ENCODE measurements at regions not wholly inside any gene's neighbourhood (a gene's known extent, or its start where the extent isn't known, plus 50 kb on each side); places are given as distances from the start of the nearest gene placed in this dataset.
"Not testable (repeated sequence)": the region's sequence is repeated elsewhere in the genome, so short reads cannot be mapped to it uniquely, and the experiment has no call there.

DNA sequence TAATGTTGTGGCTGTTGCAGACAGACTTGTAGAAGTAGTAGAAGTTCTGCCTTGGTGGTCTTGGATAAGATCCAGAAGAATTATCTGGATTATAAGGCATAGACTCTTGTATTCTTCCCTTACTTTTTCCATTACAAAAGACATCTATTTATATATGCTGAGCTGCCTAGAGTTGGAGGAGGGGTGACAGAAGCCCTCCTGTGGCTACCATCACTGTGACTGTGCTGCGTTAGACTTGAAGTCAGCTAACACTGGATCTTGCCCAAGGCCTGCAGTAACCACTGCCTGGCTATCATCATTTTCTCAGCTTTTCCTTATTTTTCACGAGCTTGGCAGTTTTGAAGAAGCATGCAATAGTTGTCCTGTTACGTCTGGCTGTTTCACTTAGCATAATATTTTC, 684.8 kb upstream of the BCHE start:
- no peak for DNase-seq (ENCODE audit: low read depth)
- in situ Hi-C loops (cut with HindIII; ENCODE audit: low pct_unique_long_range_greater_than_20kb, low sequenced_read_pairs) = no loop called here

DNA sequence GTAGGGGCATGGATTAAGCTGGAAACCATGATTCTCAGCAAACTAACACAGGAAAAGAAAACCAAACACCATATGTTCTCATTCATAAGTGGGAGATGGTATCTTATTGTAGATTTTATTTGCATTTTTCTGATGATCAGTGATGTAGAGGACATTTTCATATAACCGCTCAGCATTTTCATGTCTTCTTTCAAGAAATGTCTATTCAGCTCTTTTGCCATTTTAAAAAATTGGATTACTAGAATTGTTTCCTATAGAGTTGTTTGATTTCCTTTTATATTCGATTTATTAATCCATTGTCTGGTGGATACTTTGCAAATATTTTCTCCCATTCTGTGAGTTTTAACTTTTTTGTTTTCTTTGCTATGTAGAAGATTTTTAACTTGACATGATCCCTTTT, 682.2 kb upstream of the BCHE start:
- DNase-seq (ENCODE audit: low read depth) = no peak
- in situ Hi-C loops (cut with HindIII; ENCODE audit: low pct_unique_long_range_greater_than_20kb, low sequenced_read_pairs) = no loop called here

DNA sequence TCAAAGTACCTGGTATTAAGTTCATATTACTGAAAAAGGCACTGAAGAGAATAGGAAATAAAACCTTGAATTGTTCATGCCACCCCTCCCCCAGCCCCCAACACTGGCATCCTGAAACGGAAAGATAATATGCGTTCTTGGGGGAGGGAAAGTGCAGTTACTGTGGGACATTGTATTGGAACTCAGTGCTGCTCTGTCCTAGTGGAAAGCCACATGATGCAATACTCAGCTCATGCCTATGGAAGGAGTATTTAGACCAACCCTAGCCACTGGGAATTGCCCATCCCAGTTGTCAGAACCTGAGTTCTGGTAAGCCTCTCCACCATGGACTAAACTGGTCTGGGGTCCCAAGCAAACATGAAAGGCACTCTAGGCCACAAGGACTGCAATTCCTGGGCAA, 680.8 kb upstream of the BCHE start:
- in situ Hi-C loops (cut with HindIII; ENCODE audit: low pct_unique_long_range_greater_than_20kb, low sequenced_read_pairs) = no loop called here
- no peak for DNase-seq (ENCODE audit: low read depth)

DNA sequence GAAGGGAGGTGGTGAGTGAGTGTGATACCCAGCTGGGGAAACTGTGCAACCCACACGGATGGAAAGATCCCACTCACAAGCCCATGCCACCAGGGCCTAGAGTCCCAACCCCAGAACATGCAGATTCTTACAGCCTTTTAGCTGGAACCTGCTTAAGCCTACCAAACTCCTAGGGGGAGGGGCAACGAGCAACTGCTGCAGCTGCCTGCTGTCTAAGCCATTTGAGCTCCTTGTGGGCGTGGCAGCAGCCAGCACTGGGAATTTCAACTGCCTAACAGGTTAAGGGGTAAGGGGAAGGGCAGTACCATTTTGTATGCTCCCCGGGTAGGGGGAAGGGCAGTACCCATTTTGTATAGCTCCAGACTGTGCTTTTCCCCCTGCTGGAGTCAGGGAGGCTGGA, 673.2 kb upstream of the BCHE start:
- in situ Hi-C loops (cut with HindIII; ENCODE audit: low pct_unique_long_range_greater_than_20kb, low sequenced_read_pairs) = no loop called here
- DNase-seq (ENCODE audit: low read depth) = no peak

DNA sequence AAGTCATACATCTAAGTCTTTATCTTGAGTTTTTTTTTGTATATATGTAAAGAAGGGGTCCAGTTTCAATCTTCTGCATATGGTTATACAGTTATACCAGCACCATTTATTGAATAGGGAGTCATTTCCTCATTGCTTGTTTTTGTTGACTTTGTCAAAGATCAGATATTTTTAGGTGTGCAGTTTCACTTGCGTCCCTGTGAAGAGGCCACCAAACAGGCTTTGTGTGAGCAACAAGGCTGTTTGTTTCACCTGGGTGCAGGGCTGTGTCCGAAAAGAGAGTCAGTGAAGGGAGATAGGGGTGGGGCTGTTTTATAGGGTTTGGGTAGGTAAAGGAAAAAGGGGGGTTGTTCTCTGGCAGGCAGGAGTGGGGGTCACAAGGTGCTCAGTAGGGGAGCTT, 663.2 kb upstream of the BCHE start:
- in situ Hi-C loops (cut with HindIII; ENCODE audit: low pct_unique_long_range_greater_than_20kb, low sequenced_read_pairs); DNase-seq (ENCODE audit: low read depth): not testable (repeated sequence)

DNA sequence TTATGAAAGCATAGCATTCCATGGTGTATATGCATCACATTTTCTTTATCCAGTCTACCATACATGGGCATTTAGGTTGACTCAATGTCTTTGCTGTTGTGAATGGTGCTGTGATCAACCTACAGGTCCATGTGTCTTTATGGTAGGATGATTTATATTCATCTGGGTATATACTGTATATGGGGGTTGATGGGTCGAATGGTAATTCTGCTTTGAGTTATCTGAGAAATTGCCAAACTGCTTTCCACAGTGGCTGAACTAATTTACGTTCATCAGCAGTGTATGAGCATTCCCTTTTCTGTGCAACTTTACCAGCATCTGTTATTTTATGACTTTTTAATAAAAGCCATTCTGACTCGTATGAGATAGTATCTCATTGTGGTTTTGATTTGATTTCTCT, 662.4 kb upstream of the BCHE start:
- DNase-seq (ENCODE audit: low read depth) = no peak
- in situ Hi-C loops (cut with HindIII; ENCODE audit: low pct_unique_long_range_greater_than_20kb, low sequenced_read_pairs) = no loop called here

DNA sequence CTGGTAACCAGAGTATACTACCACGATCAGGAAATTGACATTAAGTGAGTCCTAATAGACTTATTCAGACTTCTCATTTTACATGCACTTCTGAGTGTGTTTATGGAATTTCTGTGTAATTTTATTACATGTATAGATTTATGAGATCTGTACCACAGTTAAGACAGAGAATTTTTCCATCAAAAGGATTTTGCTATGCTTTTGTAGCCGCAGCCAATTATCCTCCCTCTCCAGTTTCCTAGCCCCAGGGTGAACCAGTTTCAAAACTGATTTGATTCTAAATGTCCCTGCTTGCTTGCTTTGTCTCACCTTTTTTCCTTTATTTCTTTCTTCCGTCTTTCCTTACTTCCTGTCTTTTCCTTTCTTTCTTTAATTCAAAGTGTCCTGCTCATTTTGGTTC, 661.2 kb upstream of the BCHE start:
- DNase-seq (ENCODE audit: low read depth) = no peak
- in situ Hi-C loops (cut with HindIII; ENCODE audit: low pct_unique_long_range_greater_than_20kb, low sequenced_read_pairs) = no loop called here

DNA sequence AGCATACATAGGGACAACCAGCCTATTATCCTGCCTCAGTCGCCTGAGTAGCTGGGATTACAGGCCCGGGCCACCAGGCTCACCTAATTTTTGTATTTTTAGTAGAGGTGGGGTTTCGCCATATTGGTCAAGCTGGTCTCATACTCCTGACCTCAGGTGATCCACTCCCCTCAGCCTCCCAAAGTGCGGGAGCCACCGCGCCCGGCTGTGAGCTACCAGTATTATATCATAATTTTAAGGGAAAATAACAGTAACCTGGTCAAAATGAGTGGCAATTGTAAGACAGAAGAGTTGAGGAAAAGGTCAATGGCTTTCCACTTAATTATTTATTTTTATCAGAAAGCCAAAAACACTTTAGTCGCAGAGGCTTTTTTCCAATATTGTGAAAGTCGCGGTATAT, 652.6 kb upstream of the BCHE start:
- DNase-seq (ENCODE audit: low read depth) = no peak
- in situ Hi-C loops (cut with HindIII; ENCODE audit: low pct_unique_long_range_greater_than_20kb, low sequenced_read_pairs) = no loop called here

DNA sequence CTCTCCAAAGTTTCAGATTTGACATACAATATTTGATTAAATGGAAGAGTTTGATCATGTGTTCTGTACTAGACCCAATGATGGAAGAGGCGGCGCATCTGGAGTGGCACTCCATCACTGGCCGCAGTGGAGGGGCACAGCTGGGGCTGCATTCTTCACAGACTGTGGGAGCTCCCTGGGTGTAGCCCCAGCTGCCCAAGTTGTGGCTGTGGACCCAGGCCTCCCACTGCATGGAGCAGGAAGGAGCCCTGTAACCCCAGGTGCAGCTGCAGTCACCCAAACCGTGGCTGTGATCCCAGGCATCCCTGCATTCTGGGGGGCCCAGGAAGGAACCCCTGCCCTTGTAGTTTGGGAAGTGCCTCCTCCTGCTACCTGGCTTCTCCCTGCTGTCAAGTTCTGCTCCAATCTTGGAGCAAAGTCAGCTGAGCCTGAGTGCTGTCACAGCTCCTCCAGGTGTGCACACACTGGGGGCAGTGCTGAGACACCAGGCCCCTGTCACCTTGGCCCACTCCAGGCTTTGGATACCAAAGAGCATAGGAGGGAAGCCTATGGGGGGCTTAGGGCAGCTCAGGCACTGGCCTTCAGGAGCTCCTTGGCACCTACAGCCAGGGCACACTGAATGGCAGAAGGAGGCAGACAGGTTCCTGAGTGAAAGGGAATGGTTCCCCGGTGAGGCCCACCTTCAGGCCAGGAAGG, 651.9 kb upstream of the BCHE start:
- DNase-seq (ENCODE audit: low read depth) = no peak
- in situ Hi-C loops (cut with HindIII; ENCODE audit: low pct_unique_long_range_greater_than_20kb, low sequenced_read_pairs) = no loop called here

DNA sequence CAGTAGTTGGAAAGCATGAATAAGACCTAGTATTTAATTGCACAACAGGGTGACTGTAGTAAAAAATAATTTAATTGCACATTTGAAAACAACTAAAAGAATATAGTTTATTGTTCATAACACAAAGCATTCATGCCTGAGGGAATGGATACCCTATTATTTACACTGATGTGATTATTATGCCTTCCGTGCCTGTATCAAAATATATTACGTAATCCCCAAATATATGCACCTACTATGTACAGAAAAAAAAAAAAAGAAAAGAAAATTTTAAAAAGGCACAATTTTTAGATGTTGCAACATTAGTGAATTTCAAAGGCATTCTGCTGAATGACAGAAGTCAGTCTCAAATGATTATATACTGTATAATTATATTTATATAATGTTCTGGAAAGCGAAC, 647.2 kb upstream of the BCHE start:
- DNase-seq (ENCODE audit: low read depth) = no peak
- in situ Hi-C loops (cut with HindIII; ENCODE audit: low pct_unique_long_range_greater_than_20kb, low sequenced_read_pairs) = no loop called here

DNA sequence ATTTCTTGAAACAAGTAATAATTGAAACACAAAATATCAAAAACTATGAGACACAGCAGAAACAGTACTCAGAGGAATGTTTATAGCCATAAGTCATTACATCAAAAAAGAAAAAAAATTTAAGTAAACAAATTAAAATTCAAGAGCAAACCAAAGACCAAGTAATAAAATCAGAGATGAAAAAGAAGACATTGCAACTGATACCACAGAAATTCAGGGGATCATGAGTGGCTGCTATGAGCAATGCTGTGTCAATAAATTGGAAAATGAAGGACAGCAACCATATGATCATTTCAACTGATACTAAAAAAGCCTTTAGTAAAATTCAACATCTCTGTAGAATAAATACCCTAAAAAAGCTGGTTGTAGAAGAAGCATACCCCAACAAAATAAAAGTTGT, 644.1 kb upstream of the BCHE start:
- DNase-seq (ENCODE audit: low read depth) = no peak
- in situ Hi-C loops (cut with HindIII; ENCODE audit: low pct_unique_long_range_greater_than_20kb, low sequenced_read_pairs) = no loop called here

DNA sequence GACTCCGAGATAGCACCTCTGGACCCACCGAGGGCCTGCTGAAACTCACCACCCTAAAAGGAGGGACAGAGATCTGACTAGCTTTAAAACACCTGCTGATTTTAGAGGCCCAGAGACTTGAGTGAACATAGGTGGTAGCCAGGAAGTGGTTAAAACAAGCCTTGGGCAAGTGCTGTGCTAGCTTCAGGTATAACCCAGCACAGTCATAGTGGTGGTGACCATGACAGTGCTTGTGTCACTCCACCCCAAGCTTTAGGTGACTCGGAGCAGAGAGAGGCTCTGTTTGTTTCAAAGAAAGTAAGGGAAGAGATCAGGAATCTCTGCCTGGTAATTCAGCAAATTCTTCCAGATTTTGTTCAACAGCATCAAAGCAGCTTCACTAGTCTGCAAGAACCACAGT, 641.1 kb upstream of the BCHE start:
- in situ Hi-C loops (cut with HindIII; ENCODE audit: low pct_unique_long_range_greater_than_20kb, low sequenced_read_pairs) = no loop called here
- no peak for DNase-seq (ENCODE audit: low read depth)

DNA sequence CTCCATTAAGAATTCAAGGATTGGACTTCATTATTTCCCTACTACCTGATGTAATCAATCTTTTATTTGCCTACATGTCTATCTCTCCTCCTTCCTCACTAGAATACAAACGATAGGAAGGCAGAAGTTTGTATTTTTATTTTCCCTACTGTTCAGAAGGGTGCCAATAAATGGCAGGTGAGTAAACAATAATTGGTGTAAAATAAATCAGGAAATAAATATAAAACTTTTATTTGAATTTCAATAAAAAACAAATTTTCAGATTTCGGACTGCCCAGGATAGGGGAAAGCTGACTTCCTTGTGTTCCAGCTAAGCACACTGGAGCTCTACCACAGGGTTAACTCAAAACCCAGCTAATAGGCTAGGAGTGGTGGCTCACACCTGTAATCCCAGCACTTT, 636.3 kb upstream of the BCHE start:
- in situ Hi-C loops (cut with HindIII; ENCODE audit: low pct_unique_long_range_greater_than_20kb, low sequenced_read_pairs) = no loop called here
- no peak for DNase-seq (ENCODE audit: low read depth)

DNA sequence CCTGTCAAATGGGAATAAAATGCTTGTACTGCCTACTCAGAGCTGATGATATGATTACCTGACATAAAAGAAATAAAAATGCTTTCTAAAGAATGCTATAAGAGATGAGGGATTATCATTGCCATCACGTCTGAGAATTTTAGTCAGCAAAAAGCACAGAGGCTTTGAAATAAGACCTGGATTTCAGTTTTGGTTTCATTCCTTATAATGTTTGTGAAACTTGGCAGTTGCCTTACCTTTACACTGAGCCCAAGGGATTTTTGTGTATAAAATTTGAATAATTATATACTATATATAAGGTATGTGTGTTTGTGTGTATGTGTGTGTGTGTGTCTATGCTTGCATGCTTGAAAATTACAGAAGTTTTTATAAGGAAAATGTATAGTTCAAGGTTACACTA, 634.8 kb upstream of the BCHE start:
- DNase-seq (ENCODE audit: low read depth) = no peak
- in situ Hi-C loops (cut with HindIII; ENCODE audit: low pct_unique_long_range_greater_than_20kb, low sequenced_read_pairs) = no loop called here

DNA sequence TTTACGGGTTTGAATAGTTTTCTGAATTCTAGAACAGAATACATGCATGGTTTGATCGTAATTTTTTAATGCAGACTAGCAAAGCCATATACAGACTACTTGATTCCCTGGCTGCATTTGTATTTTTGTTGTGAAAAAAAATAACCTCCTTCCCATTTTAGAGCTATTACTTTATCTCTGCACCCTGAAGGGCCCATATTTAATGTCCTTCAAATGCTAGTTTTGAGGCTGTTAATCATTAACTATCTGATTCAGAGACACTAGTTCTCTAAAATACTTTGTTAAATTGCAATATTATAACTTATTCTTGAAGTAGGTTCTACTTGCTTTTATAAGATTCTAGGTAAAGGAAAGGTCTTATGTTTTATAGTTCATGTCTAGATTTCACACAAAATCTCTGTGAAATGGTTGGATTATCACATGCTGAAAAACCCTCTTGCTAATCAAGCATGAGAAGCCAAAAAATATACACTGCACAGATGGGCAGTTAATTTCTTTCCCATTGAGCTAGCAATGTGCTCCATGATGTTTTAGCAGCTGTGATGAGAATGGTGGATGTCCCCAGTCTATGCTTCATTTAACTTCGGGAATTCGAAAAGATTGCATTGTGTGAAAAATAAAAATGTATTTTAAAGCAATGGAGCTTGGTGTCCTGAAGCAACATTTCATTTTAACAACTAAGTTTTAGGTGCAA, 634.0 kb upstream of the BCHE start:
- in situ Hi-C loops (cut with HindIII; ENCODE audit: low pct_unique_long_range_greater_than_20kb, low sequenced_read_pairs) = no loop called here
- peak; percentile 19 for DNase-seq (ENCODE audit: low read depth)

DNA sequence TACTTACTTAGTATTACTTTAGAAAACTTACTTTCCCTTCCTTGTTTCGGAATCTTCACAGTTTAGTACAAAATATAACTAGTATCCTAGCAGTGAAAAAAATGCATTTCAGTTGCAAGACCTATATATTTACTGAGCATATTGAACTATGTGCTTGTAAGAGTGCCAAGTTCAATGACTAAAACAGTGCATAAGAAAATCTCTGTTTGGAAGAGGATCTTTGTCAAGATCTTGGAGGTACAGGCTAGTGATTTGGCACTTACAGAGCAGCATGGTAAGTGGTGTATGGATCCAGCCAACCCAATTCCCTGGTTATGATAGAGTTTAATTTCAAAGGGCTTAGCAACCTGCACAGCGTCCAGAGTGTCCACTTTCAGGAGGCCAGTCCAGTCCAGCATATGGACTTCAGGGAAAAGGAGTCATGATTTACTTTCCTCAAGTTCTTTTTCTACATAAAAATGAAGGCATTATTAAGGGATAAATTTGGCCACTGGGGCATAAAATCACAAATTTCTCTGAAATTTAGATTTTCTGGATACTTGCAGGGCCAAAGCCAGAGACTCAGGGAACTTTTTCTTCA, 625.8 kb upstream of the BCHE start:
- DNase-seq (ENCODE audit: low read depth) = no peak
- in situ Hi-C loops (cut with HindIII; ENCODE audit: low pct_unique_long_range_greater_than_20kb, low sequenced_read_pairs) = no loop called here

DNA sequence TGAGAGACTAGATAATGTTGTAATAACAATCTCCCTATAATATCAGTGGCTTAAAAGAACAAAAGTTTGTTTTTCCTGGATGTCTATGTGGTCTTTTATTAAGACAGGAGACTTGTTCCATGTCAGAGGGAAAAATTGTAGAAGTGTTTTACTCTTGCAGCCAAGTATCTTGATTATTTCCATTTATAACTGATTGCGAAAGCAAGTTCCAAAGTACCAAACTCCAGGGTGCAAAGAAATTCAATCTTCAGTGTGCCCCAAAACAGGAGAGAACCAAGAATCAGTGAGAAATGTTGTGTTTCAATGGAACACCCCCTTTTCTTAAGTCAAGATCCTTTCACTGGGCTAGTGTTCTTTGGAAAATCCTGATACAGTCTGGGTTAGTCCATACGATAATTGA, 624.4 kb upstream of the BCHE start:
- DNase-seq (ENCODE audit: low read depth) = no peak
- in situ Hi-C loops (cut with HindIII; ENCODE audit: low pct_unique_long_range_greater_than_20kb, low sequenced_read_pairs) = no loop called here

DNA sequence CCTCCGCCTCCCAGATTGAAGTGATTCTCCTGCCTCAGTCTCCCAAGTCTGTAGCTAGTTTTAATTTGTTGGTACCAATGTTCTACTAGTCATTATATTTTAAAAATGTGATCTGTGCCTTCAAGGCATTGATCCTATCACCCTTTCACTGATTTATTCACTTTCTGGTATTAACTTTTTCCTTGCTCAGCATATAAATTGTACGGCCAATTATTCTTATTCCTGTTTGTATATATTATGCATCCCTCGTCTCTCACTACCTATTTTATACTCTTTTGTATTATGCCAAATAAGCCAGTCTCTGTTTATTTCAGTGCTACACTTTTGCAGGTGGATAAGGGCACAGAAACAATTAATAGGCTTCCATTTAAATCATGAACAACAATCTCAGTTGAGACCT, 620.2 kb upstream of the BCHE start:
- DNase-seq (ENCODE audit: low read depth) = no peak
- in situ Hi-C loops (cut with HindIII; ENCODE audit: low pct_unique_long_range_greater_than_20kb, low sequenced_read_pairs) = no loop called here

DNA sequence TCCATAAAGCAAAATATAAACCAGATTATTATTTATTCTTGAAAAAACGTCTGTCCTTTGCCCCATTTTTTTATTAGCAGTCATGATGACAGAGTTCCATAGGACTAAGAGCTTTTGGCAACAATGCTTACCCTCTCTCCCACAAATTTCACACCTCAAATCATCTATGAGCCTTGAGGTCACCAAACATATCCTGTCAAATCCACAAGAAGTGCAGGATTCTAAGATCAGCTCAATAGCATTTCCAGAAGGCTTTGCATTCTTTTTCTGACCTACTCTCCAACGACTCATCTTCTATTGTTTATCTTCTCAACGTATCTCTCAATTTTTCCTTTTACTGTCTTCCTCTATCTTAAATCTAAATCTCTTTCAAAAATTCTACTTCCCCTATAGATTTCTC, 619.1 kb upstream of the BCHE start:
- in situ Hi-C loops (cut with HindIII; ENCODE audit: low pct_unique_long_range_greater_than_20kb, low sequenced_read_pairs) = no loop called here

DNA sequence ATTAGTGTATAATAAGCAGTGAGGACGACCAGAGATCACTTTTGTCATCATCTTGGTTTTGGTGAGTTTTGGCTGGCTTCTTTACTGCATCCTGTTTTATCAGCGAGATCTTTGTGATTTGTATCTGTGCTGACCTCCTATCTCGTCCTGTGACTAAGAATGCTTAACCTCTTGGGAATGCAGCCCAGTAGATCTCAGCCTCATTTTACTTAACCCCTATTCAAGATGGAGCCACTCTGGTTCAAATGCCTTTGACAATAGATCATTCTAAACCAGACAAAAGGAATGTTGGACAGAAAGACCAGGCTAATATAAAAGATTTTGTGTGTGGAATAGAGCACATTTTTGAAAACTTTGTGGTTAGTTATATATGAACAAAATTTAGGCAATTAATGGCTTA, 618.5 kb upstream of the BCHE start:
- DNase-seq (ENCODE audit: low read depth) = peak; percentile 31
- in situ Hi-C loops (cut with HindIII; ENCODE audit: low pct_unique_long_range_greater_than_20kb, low sequenced_read_pairs) = no loop called here

More for the DNA sequence above, 619.1 kb upstream of the BCHE start:
- peak; percentile 33 for DNase-seq (ENCODE audit: low read depth)
